Activated T-cell treated with anti-CD3 and anti-CD28 coated beads for 1 hour (primary cell): ENCODE measurements at regions not wholly inside any gene's neighbourhood (a gene's known extent, or its start where the extent isn't known, plus 50 kb on each side); places are given as distances from the start of the nearest gene placed in this dataset.

Experiments
- DNase-seq: peaks from one replicate; pipeline ENCODE4 v3.0.0-alpha.2; 2020; ENCODE audit warnings: low read depth

DNA sequence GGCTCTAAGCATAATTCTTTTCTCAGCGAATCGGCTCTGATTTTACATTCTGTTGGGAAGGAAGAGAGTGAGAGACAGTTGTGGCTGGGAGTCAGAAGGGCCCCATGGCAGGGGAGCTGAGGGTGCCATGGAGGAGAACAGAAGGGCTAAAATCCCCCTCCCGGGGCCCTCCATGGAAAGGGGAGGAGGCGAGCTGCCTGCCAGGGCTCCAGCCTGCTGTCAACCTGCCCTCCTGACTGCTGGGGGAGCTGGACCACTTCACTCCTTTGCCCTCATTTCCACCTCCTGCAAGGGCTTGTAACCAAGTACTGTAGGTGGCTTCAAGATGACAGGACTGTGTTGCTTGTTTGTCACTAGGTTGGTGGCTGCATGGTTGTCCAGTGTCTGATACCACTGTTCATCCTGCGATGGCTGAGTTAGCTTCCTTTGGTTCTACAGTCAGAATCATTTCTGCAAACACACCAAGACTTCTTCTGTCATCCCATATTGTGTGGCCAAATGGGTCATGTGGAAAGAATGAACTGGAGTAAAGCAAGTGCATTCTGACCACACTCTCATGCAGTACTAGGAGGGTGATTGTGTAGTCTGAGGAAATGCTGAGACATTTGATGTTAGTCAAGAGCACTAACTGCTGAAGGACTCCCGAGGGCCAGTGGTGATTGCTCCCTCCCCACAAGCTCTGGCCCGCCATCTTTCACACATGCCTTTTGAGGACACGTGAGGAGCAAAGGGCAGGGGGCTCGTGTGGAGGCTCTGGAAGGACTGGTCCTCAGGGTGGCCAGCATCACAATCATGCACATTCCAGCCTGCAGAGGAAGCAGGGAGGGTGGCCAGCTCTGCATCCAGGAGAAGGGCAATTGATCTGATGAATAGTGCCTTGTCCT, 307.2 kb downstream of the GADD45G start:
- no peak for DNase-seq

DNA sequence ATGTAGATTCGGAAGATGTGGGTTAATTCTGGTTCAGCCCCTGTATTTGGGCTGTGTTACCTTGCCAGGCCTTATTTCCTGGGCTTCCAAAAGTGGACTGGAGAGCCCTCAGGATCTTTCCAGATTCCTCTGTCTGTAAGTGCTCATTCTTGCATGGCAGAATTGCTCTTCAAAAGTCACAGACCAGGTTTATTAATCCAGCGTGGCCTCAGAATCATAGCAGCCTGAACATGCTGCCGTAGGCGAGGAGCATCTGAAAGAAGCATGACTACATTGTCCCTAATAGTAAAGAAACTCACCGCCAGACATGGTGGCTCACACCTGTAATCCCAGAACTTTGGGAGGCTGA, 307.8 kb downstream of the GADD45G start:
- DNase-seq, result no peak

DNA sequence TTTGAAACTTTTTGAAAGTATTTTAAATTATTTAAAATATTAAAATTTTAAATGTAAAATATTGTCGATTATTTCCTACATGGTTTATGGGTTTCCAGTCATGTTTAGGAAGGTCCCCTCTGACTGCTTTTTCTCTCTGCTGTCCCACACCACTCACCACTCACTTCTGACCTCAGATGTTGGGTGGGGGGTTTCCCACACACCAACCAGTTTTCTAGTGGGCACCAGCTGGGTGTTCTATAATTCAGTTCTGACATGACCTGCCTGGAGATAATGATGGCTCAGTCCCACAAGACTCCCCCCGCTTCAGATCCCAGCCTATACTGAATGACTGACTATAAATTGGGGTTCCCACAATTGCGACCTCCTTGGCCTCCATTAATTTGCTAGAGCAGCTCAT, 310.4 kb downstream of the GADD45G start:
- no peak for DNase-seq

DNA sequence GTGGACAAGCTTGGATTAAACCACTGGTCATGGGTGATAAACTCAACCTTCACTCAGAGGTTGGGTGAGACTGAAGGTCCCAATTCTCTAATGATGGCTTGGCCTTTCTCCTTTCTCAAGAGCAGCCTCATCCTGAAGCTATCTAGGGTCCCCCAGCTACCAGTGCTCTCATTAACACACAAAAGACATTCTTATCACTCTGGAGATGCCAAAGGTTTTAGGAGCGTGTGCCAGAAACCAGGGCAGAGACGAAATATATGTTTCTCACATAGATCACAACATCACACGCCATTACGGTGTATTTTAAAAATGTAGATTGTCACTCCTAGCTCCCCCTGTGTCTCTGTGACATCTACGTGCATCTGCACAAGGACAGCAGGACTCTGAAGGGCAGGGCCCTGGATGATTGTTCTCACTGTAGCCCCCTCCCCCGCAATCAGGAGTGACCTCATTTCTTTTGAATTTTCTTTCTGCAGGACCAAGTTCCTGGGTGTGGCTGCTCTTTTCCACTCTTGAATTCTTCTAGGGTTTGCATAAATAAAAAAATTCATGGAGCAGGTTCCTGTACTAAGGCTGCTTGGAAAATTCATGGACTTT, 311.3 kb downstream of the GADD45G start:
- DNase-seq, result no peak

DNA sequence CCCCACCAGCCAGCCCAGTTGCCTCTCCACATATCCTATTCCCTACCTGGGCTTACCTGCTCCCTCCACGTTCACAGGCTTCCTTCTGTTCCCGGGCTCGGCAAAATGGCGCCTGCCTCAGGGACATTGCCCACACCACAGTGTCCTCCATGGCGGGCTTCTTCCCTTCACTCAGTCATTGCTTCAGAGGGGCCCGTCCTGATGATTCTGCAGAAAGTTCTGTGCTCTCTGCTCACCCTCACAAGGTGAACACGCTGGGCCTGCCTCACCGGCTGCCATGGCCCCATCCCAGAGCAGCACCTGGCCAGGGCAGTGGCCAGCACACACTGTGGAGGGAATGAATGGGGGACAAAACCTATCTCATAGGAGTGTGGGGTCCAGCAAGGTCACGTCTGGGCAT, 313.0 kb downstream of the GADD45G start:
- DNase-seq, result no peak

DNA sequence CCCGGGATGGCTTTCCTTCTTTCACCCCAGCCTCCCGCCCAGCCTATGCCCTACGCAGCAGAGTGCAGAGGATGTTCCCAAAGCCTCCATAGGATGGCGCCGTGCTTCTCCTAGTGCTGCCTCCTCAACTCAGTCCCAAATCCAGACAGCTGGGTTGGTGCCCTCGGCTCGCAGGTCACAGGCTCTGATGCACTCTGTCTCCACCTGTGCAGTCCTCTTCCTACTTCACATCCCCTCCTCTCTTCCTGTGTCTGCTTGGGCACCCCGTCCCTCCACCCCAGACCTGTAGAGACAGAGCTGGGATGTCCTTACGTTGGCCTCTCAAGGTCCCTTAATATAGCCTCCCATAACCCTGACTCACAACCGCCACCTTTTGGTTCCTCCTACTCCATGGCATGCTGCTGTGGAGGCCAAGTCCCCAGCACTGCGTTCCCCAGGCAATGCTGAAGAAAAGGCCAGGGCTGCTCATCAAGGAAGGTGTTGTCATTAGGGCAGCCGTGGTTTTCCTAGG, 314.4 kb downstream of the GADD45G start:
- DNase-seq, result no peak

DNA sequence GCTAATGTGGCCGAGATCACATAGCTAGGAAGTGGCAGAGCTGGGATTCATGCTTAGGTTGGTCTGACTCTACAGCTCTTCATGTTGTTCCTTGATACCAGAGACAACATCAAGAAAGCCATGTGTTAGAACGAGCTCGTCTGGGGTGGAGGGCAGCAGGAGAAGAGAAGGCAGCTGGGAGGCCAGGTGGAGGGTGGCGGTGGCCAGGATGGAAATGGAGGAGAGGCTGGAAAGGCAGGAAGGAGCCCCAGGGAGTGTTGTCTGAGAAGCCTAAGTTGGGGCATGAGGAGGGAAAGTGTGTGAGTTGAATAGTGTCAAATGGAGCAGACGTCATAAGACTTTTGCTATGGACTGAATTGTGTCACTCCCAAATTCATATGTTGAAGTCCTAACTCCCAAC, 315.3 kb downstream of the GADD45G start:
- DNase-seq, result no peak

DNA sequence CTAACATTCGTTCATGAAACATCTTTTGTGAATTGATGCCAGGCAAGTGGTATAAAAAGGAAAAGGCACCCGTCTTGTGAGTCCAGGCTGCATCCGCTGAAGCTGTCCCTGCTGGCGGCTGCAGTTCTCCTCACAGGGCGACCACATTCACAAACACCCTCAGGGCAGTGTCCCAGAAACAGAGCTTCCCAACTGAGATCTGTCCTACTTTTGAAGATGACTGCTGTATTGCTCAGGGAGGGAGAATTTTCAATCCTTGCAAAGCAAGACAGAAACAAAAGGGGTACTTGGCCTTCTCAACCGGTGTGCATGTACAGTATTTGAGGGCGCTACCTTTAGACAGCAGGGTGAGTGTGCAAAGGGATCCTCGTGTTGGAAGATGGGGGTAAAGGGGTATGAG, 316.1 kb downstream of the GADD45G start:
- no peak for DNase-seq

DNA sequence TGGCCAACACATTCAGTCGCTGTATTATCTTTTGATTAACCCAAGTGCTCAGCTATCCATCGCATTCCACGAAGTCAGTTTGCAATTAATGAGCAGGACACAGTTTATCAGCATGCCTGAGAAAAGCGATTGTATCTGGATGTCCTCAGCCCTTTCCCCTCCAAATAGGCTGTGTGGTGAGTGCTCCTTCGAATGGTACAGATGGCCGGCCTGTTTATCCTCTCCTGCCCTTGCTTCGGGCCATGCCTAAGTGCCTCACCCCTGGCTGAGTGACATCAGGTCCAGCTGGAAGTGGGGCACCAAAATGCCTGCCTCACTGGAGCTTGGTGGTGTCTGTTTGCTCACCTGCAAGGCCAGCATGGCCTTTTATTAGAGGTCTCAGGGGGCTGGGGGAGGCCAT, 317.3 kb downstream of the GADD45G start:
- DNase-seq, result no peak

DNA sequence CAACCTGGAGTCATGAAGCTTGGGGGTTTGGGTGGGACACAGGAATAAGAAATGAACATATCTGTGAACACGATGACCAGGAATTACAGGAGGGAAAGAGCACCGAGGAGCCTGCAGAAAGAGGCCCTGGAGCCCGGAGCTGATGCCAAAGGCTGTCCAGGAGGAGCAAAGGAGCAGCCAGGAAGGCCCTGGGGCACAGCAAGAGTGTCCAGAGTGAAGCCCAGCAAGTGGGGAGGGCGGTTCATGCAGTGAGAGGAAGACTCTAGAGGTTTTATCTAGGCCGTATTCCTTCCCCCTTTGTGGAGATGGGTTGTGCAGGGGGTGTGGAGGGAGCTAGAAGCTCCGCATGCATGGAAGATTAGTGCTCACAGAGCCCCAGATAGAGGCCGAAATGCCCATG, 318.4 kb downstream of the GADD45G start:
- DNase-seq, result no peak

DNA sequence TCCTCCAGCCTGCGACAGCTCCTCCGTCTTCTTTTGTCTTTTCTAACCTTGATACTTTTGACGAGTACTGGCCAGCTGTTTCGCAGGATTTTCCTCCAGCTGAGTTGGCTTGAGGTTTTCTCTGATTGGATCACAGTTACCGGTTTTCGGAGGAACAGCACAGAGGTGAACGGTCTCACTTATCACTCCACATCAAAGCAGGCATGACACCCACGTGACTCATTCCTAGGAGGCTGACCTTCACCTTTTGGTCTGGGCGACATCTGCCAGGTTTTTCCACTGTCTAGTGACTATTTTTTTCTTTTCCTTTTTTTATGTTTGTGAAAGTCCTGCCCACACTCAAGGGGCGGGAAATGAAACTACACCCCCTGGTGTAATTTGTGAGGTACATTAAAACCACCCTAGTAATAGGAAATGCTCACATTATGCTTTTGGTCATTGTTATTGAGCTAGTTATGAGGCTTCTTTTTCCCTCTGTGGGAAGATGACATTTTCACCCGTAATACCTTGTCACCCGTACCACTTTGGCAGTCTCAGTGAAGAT, 319.2 kb downstream of the GADD45G start:
- DNase-seq, result no peak

DNA sequence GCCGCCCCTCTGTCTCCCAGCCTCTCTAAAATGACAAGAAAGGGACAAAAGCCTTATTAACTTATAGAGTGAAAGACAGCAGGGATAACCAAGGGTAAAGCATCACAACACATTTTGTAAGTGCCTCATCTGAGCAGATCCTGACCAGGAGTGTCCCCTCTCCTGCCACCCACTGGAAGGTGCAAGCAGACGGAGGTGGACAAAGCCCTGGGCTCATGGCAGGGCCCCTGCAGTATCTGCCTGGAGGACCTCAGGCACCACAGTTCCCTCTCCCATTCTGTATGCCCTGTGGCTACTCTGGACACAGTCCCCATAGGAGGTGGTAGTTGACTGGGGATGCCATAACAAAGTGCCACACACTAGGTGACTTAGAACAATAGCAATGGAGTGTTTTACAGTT, 319.8 kb downstream of the GADD45G start:
- DNase-seq, result no peak

DNA sequence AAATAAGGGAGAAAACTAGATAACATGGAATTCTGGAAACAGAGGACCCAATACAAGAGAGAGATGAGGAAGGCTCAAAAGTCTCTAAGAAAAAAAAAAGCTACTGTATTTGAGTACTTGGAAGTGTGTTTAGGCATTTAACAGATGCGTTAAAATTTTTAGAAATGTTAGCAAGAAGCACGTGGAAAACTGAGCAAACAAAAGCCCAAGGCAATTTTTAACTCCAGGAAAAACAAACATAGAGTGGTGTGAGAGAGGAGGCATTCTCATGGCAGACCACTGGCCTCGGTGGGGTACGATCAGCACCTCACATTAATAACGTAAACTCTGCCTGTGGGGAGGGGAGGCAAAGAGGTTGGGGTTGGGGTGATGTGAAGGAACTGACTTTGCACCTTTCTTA, 321.4 kb downstream of the GADD45G start:
- no peak for DNase-seq

DNA sequence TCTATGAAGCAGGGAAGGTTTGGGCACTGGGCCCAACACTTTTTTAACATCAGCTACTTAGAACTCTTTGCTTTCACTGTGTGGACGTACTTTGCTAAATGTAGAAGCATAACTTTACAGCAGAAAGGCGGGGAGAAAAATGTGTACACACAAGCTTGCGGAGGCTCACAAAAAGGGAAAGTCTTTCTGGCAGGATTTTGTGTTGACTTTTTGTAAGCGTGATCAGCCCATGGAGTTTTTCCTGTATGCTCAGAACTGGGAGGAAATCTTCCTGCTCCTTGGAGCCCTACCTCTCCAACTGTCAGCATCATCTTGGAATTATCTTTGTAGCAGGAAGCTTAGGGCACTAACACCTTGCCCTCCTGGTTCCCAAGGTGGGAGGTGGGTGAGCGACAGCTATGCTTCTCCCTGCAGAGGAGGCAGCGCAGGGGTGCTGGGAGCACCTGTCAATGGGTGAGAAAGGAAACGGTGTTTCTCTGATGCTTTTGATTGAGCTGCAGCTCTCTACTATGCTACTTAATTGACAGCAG, 321.9 kb downstream of the GADD45G start:
- DNase-seq, result no peak

DNA sequence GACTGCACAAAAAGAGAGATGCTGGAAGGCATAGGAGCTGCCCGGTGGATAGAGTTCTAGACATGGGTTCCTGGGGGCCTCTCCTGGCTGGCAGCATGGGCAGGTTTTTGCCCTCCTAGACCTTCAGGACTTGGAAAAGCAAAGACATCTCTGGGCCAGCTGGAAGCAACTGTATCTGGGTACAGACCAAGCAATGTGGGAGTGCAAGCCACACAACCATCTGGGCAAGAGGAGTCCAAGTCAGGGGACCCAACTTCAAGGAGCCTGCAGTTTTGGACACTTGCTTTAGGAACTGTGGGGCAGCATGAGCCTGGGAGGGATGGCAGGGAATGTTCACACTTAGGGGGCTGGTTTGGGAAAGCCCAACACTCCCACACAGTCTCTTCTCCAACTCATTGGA, 323.3 kb downstream of the GADD45G start:
- DNase-seq, result no peak

DNA sequence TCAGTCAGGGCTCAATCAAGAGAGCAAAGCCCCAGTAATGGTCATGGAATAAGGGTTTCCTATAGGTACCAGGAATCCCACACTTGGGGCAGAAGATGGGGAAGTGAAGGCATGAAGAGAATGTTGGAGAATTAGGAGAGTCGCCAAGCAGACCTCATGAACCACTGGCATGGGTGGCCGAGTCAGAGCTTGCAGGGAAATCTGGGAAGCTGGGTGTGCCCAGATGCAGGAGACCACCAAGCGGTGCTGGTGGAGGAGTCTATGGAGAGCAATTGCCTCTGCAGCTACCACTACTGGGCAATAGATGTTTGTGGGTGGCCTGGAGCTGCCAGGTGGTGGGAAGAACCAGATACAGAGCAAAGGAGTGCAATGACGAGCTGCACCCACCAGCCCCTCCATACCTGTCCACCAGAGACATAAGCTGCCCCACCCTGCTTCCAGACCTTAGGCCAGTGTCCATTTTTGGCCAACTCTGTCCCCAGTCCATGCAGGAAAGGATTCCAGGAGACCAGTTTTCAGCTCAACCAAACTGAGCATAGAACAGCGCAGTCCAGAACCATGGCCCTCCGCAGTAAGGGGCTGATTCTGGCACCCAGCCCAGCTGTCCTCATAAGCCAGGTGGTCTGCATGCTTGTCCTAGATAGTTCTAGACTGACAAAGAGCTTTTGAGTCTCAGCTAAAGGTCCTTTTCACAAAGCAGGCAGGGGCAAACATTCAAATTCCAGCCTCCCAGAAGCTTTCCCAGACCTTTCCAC, 323.9 kb downstream of the GADD45G start:
- DNase-seq, result no peak

DNA sequence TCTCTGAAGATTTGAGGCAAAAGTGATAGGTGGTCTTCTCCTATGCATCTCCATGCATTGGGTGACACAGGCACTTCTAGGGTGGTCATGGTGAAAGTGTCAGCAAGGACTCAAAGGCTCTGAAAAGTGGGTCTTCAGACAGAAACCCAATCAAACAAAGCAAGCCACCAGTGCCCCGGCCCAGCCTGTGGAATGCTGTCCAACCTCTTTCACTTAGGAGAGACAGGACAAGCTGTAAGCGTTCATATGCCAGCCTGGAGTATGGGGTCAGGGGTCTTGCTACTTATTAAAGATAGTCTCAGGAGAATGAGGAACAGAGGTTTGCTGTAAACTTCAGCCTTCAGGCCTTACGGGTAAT, 324.5 kb downstream of the GADD45G start:
- DNase-seq, result no peak

DNA sequence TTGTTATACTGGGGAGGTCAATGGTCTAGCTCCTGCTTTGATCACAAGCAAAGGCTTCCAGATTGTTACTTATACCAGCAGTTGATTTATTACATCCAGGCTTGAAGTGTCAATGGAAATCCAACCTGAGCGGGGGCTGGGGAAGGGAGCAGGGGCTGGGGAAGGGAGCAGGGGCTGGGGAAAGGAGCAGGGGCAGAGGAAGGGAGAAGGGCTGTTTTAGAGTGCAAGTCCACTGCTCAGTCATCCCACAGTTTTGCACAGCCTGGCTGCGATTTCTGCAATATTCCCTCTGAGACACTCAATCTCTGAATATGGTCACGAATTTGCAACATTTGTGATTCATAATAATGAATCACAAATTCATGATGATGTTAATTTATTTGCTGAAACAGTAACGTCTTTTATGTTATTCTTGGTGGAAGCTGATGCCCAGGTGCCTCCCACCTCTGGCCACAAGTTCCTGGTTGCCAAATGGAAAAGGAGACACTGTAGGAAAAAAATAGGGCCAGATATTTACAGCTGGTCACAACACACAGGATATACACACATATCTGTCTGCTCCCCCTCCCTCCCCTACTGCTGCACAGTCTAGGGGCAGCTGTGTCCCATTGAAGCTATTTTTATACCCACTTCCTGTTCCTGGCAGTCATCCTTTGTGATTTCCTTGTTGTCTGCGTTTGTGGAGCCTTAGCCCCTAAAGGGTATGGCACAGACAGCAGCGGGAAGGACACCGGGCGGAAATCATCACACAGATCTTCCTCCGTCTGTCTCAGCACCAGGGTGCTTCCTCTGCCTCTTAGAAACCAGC, 325.1 kb downstream of the GADD45G start:
- DNase-seq, result no peak

DNA sequence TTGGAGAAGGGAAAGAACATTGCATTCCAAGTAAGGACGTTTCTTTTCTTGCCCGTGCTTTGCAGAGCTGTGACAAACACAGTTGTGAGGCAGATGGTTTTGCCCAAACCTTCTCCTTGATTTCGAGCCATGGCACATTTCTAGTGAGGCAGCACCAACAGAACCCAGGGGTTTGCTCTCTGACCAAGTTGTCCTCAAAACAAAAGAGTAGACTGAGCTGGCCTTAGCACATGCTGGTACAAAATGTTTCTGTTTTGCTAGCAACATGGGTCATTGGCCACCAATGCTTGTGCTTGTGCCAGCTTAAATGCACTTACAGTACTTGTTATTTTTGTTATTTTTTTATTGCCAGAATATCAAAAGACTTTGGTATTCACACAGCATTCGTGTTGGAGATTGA, 328.8 kb downstream of the GADD45G start:
- DNase-seq, result no peak

DNA sequence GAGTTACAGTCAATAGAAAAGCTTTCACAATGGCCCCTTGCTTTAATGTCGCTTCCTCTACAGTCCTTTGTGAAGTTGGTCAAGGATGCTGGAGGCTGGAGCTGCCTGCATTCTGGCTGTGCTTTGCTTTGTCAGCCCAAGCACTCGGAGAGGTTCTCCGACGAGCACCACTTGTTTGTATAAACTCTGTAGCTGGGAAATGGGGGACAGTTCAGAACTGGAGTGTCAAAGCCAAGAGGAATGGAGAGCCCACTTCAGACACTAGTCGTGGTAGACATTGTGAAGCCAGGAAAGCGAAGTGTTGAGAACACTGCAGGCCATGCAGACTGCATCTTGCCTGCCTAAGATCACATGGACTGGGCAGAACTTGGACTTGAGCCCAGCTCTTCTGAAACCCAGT, 330.3 kb downstream of the GADD45G start:
- DNase-seq, result no peak

DNA sequence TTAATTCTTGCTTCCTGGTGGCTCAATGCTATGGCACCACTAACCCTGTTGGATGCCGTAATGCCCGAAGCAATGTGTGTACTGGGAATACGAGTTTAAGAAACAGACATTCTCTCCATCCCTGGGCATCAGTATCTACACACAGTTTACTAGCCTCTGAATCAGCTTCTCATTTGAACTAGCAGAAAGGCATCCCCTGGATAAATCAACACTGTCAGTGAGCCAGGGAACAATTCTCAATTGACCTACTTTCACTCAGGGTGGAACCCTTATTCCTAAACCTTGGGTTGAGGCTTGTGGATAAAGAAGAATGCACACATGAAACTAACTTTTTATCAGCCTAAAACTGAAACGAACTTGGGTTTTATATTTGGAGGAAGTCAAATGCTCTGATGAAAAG, 331.0 kb downstream of the GADD45G start:
- no peak for DNase-seq

DNA sequence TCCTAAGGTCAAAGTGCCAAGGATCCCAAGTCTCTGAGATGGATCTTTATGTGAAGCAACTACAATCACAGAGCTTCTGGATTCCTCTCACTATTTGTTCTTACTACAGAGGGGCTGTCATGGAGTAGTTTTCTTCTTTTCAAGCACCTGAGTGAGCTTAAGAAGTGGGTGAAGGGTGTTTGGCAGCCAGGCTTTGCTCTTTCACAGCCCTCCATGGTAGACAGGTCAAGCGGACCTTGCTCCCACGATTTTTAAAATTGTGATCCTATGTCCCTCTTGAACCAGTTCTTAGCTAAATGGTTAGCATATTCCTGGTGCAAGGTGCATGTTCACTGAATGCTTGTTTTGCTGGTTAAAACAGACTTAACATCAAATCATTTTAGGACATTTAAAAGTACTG, 332.2 kb downstream of the GADD45G start:
- DNase-seq, result no peak
